ENCODE measurements at regions not wholly inside any gene's neighbourhood (a gene's known extent, or its start where the extent isn't known, plus 50 kb on each side); places are given as distances from the start of the nearest gene placed in this dataset.

- DNase-seq, result no peak
Measured at GRCh38 chr2:43051338-43051737, 175.1 kb downstream of the ZFP36L2 start.

GRCh38 chr2:43050866-43051265 lies 175.5 kb downstream of the ZFP36L2 start:
- DNase-seq, result no peak

DNA sequence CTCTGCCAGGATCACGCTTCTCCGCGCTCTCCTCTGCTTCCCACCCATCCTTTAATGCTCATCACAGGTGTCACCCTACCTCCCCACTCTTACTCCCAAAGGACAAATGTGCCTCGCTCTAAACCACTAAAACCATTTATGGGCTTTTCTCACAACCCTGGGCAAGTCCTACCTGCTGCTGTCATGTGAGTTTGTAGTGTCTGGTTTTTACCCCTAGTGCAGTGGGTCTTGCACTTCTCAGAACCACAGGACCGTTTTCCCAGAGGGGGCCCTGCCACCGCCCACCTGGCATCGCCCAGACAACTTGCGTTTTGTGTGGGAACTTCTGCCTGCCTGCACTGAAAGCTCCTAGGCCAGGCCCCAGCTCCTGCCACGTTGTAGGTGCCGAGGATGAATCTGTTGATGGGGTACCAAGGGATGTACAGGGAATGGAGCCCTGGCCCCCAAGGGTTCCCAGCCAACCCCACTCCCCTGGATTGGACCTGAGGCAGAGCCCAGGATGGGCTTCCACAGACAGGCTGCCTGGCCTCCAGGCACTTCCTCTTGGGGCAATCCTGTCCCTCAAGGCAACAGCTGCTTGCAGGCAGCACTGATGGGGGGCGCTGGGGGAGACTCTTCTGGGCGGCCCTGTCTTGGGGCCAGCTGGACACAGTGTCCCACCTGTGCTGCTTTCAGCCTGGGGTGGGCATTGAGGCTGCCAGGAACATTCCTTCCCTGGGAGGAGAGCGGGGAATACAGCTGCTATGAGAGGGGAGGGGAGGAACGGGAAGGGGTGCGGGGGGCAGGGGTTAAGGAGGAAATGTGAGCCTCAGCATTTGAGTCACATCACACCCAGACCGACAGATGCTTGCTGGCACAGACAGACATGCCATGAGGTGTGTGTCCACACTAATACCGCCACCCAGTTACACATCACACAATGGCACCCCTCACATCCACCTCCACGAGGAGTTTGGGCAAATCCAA lies 176.3 kb downstream of the ZFP36L2 start:
- no peak for DNase-seq

GRCh38 chr2:43047187-43047780 lies 179.1 kb downstream of the ZFP36L2 start:
- DNase-seq, result no peak

DNA sequence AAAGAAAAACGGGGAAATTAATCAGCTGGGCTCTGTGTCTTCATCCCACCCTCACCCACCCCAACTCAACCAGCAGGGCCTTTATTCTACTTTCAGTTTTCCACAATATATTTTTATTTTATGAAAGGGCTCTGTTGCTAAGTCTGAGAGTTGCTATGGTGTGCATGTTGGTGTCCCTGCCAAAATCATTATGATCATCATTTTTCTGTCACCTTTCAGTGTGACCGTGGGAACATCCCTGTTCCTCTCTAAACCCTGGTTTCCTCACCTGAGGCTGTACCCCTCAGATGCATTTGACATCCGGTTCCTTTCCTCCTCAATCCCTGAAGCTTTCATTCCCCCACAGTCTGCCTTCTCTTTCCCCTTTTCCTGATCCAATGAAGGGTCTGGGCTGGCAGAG lies 180.5 kb downstream of the ZFP36L2 start:
- no peak for DNase-seq

DNA sequence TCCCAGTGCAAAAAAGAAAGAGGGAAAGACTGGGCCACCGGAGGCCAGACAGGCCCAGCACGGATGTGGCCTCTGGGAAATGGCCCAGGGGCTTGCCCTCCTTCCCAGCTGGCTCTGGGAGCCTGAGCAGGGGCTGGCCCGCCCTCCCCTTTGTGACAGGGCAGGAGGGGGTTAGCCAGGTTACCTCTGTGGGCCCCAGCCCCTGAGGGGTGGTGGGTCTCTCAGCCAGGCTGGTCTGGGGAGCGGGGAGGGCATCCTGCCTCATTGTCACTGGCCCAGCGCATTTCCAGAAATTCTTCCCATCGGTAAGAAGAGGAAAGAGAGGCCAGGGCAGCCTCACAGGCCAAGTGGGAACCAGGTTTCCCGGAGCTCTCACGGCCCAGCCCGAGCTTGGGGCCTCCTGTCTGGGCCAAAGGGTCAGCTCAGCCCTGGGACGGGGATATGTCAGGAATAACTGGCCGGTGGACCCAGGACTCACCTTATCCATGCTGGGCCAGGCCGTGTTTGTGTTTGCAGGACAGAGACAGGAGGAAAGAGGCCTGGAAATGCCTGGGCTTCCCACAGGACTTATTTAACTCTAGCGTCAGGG lies 182.2 kb downstream of the ZFP36L2 start:
- no peak for DNase-seq

DNA sequence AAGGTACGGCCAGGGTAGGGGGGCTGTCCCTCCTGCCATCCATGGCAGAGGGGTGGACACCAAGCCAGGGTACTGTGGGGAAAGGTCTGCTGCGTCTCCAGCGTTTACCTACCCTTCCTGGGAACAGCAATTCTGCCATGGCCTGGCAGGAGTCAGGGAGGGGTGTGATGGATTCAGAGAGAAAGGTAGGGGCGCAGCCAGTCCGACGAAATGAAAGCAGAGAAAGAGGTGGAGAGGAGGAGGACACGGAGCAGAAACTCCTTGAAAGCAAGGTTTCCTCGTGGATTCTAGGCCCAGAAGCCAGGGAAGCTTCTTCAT lies 182.9 kb downstream of the ZFP36L2 start:
- no peak for DNase-seq

DNA sequence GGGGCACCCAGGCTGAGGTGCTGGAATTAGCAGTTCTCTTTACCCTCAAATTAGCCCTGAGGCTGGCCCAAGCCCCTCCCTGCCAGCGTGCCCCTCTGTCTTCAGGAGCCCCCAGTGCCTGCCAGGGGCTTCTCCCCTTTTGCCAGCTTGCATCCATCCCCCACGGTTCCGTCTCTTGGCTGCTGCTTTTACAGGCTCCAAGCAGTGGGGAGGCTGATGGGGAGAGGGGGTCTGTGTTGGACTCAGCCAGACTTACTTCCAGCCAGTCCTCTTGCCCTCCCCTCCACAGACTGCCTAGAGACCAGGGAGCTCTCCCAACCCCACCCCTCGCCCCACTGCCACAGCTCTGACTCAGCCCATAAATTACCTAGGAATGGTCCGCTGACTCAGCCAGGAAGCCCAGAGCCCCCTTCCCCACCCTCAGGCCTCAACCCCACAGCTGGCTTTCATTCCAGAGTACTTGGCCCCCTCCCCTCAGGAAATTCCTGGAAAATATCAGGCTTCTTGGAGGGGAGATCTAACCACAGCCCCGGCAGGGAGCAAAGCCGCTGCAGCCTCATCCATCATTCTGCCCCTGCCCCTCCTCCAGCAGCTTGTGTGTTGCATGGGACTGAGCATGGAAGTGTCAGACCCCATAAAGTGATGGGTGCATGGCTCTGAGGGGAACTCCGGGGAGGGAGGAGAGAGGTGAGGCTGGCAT lies 184.6 kb downstream of the ZFP36L2 start:
- DNase-seq, result no peak

DNA sequence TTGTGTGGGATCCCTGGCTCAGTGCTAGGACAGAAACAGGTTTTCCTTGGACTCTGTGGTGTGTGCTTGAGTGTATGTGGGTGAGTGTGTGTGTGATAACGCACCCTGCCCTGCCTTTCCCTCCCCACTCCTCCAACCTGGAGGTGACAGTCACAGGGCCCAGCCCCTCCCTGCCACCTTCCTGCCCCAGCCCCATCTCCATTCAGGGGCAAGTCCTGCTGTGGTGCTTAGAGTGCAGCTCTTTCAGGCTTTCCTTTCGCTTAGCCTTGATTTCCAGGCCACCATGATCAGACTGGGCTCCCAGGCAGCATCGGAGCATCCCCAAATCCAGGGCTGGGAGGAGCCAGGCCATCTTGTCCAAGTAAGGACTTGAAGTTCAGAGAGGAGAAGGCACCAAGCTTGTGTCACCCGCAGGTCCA lies 185.2 kb downstream of the ZFP36L2 start:
- DNase-seq, result no peak

DNA sequence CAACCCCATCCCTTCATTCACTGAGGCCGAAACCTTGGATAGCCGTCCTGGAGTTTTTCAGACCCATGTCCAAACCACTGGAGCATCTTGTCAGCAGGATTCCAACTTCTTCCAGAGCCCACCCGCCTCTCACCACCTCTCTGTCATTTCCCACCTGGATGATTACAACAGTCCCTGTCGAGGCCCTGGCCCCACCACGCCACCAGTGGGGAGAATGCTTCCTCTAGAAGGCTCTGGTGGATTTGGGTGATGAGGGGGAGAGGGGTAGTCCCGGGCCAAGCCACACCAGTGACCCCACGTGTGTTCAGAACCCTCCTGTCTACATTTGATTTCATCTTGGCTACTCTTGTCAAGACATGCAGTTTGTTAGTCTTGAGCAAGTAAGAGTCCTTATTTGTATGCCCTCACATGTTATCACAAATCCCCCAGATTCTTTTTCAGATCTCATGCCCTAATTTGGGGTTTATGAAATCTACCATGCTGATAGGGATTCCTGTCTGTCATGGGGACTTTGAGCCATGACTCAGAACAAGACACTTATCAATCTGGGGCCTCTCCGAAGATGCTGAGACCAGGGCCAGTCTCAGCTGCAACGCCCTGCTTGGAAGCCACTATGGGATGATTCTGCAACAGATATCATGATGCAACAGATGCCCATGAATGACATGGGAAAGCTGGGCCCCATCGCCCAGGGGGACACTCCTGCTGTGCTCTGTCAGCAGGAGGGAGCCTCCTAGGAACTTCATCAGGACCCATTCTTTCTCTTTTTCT lies 186.1 kb downstream of the ZFP36L2 start:
- DNase-seq, result no peak

GRCh38 chr2:43039376-43040080 lies 186.9 kb downstream of the ZFP36L2 start:
- DNase-seq, result no peak

DNA sequence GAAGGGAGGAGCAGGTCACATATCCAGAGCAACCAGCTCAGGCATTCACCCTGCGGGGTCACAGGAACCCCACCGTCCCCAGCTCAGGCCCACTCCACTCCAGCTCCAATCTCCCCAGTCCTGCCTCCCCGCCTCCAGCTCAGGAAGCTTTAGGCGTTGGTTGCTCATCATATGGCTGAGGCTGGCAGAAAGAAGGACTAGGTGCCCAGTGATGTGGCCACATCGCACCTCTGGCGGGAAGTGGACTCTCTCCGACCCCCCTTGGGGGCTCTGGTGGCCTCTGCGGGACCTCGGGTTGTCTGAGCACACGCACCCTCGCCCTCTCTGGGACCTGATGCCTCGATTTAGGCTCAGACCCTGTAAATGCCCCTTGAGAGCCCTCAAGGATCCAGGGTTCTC lies 187.7 kb downstream of the ZFP36L2 start:
- no peak for DNase-seq

- DNase-seq, result no peak
Measured at GRCh38 chr2:43038034-43038695, 188.2 kb downstream of the ZFP36L2 start.

GRCh38 chr2:43035922-43036321 lies 190.5 kb downstream of the ZFP36L2 start:
- no peak for DNase-seq

DNA sequence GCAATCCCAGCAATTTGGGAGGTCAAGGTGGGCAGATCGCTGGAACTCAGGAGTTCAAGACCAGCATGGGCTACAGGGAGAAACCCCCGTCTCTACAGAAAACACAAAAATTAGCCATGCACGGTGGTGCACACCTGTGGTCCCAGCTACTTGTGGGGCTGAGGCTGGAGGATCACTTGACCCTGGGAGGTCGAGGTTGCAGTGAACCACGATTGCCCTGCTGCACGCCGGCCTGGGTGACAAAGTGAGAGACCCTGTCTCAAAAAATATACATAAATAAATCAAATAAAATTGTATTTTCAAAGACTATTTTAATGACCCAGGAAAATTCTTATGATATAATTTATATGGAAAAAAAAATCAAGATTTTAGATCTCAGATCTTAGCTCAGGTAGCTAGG lies 191.5 kb downstream of the ZFP36L2 start:
- no peak for DNase-seq

DNA sequence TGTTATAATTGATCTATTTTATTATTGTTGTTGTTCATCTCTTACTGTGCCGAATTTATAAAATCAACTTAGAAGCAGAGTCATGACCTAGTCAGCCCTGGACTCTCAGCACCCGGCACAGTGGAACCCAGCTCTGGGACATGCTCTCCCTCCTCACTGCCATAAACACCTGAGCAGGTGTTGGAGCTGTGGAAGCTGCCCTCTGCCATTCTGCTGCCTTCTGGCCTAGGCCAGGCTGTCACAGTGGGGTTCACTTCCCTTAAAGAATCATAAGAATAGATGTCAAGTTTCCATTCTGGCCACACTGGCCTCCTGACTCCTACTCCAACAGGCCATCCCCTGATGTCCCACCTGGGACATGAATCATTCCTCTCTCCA lies 192.2 kb downstream of the ZFP36L2 start:
- no peak for DNase-seq

DNA sequence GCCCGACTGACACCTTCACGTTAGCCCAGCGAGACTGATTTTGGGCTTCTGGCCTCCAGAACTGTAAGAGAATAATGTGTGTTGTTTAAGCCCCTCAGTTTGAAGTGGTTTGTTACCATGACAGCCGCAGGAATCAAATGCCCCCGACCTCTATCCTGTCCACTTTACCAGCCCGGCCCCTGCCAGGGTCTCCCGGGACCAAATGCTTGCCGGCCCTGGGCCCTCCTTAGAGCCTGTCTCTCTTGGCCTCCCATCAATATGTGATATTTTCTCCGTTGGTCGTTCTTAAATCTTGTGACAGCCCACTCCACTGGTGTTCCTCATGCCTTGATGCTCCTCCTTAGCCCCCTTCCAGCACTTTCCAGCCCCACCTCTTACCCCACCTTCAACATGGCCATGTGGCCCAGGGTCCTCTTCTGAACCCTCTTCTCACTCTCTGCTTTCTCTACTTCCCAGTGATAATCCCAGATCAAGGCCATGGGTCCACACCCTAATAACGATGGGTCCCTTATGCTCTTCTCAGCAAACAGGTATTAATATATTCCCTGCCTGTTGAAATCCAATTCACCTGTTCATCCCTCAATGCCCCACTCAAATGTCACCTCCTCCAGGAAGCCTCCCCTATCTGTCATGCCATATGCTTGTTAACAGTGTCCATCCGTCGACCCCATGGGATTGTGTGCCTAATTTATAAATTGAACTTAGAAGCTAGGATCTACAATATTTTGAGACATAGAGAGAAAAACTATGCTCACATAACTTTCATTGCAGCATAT lies 192.8 kb downstream of the ZFP36L2 start:
- no peak for DNase-seq

DNA sequence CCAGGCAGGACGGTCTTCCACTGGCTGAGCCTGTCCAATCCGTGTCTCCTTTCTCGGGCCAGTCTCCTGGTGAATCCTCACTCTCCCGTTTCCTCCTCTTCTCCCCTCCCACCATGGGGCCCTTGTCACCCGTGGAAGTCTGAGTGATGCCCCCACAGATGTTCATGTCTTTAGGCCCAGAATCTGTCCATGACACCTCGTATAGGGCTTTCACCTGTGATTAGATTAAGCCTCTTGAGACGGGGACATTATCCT lies 193.5 kb downstream of the ZFP36L2 start:
- DNase-seq, result no peak

DNA sequence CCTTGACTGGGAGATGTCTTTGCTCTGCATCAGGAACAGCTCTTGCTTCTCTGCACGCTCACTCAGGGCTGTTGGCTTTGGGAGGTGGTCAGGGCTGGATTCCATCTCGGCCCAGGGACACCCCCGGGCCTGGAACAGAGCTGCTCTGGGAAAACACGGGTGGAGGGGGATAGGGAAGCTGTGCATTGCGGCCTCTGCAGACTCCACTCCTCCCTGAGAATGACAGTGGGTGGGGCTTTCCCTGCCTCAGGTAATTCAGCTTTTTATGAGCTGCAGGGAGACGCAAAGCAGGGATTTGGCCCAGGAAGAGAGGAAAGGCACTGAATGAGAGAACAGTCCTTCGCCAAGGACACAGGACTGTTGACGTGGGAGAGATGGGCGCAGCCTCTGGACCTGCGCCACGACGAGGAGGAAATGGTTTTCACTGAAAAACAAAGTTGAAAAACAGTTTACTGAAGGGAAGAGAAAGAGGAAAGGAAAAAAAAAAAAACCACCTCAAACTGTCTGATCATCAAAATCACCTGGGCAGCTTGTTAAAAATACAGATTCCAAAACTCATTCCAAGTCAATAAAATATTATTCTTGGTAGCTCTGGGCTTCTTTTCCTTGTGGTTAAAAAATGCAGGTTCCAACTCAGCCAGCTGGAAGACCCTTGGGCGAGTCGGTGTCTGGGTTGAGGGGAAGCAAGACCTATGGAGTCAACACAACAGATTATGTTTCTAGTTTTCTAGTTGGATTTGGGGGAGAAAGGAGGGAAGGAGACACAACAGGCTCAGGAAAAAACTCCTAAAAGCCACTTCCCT lies 194.0 kb downstream of the ZFP36L2 start:
- DNase-seq, result no peak
